ENCODE measurements at regions not wholly inside any gene's neighbourhood (a gene's known extent, or its start where the extent isn't known, plus 50 kb on each side); places are given as distances from the start of the nearest gene placed in this dataset.

- TF ChIP-seq BCL11A (IDR thresholded peaks at IDR 0.05; ENCODE audit: low read depth, low read length) = 0 out of 2 replicates have a peak, but pooled peaks have one; percentile 42
- TF ChIP-seq TAF1 (IDR thresholded peaks at IDR 0.05; ENCODE audit: borderline replicate concordance, low read depth, low read length) = no peak
- no peak for TF ChIP-seq TCF12 (IDR thresholded peaks at IDR 0.05; ENCODE audit: low read depth, low read length)
- TF ChIP-seq SREBF2 (IDR thresholded peaks at IDR 0.05; ENCODE audit: low read length) = no peak
- TF ChIP-seq IKZF2 (IDR thresholded peaks at IDR 0.05) = peak in 1 of 2 experiments; percentile 14; a peak in 1 of 4 replicates
- TF ChIP-seq BHLHE40 (IDR thresholded peaks at IDR 0.05; ENCODE audit: borderline replicate concordance in 1 of 2, low read depth in 2 of 2, low read length in 1 of 2) = peak; percentile 33 to 61; a peak in 1 of 4 replicates
- TF ChIP-seq ZNF687 (IDR thresholded peaks at IDR 0.05) = no peak
- no peak for TF ChIP-seq GABPA (IDR thresholded peaks at IDR 0.05; ENCODE audit: low read depth)
- no peak for TF ChIP-seq SREBF1 (IDR thresholded peaks at IDR 0.05; ENCODE audit: low read length)
- peak; percentile 44; the same call in 1 of the 2 replicates for TF ChIP-seq RUNX3 (IDR thresholded peaks at IDR 0.05; ENCODE audit: low read length)
- TF ChIP-seq CEBPZ (IDR thresholded peaks at IDR 0.05; ENCODE audit: low read depth, low read length) = no peak
- no peak for TF ChIP-seq WRNIP1 (IDR thresholded peaks at IDR 0.05; ENCODE audit: borderline replicate concordance, low read depth, low read length)
- no peak for TF ChIP-seq E2F4 (IDR thresholded peaks at IDR 0.05; ENCODE audit: low read depth, low read length)
- no peak for TF ChIP-seq FOXM1 (IDR thresholded peaks at IDR 0.05; ENCODE audit: low read depth, low read length)
- TF ChIP-seq CREB1 (IDR thresholded peaks at IDR 0.05; ENCODE audit: low read depth) = peak; percentile 49
- TF ChIP-seq EP300 (IDR thresholded peaks at IDR 0.05; ENCODE audit: borderline replicate concordance in 1 of 2, control insufficient read depth in 1 of 2, low read depth in 2 of 2, low read length in 2 of 2) = no peak
- peak; percentile 28; the same call in 1 of the 2 replicates for TF ChIP-seq MTA2 (IDR thresholded peaks at IDR 0.05; ENCODE audit: low read depth)
- TF ChIP-seq E4F1 (IDR thresholded peaks at IDR 0.05; ENCODE audit: borderline replicate concordance, partially characterized antibody) = no peak
- TF ChIP-seq DPF2 (IDR thresholded peaks at IDR 0.05) = 0 out of 2 replicates have a peak, but pooled peaks have one; percentile 44
These were observed 124.7 kb downstream of the CD24 start (continued) for GRCh38 chr6:106849676-106850332.
